ENCODE measurements at regions not wholly inside any gene's neighbourhood (a gene's known extent, or its start where the extent isn't known, plus 50 kb on each side); places are given as distances from the start of the nearest gene placed in this dataset.

DNA sequence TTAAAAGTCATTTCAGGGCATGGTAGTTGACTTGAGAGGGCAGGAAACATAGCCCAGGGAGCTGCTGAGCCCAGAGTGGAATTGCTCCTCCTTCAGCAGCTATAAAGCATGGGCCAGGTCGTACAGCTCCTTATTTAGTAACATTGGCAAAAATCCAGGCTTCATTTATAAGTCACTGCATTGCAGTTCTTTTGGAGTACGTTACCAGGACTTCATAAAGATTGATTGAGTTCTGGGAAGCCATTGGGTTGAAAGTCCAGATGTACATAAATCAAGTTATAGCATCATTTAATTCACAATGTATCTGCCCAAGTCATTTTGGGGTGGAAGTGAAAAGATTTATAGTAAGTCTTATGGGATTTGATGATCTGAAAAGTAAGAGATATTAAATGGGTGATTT is 53.0 kb upstream of the ANKEF1 start:
- no peak for DNase-seq (ENCODE audit: low spot score)

DNA sequence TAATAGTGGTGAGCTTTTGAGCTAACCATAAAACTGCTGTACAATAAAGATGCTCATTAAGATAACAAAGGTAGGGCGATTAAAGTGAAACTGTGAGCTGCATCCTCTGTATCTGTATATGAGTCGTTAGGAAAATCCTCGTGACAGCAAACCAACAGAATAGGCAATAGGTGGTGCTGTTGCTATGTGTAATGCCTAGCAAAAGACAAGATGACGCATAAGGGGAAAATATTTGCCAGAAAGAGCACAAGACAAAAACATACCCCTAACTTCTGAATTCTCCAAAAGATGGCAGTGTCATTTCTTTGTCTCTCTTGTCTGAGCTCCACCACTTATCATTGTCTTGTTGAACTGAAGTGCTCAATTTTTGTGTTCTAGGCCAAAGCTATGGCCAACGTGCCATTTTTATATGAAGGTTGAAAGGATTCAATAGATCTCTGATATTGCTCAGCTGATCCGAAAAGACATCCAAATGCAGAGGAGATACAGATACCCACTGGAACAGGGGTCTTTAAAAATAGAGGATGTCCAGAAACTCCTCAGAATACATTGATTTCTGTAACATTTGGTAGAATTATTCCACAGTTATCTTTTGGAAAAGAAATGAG is 56.3 kb upstream of the ANKEF1 start:
- peak; percentile 69 for DNase-seq (ENCODE audit: low spot score)

DNA sequence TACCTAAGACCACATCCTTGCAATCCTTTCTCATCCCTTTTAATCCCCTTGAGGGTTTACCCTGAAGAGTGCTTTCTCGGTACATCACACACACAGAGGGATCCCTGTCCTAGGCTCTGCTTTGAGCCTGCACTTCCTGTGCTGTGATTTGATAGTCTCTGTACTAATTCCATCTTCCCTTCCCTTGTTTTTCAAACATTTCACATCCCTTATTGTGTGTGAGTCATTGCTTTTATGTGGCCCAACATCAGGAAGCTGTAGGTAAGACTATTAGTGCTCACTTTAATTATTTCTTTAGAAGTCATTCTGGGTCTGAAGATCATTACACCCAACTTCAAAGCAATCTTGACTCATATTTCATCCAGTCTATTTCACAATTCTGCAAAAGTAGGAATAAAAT is 57.2 kb upstream of the ANKEF1 start:
- no peak for DNase-seq (ENCODE audit: low spot score)

DNA sequence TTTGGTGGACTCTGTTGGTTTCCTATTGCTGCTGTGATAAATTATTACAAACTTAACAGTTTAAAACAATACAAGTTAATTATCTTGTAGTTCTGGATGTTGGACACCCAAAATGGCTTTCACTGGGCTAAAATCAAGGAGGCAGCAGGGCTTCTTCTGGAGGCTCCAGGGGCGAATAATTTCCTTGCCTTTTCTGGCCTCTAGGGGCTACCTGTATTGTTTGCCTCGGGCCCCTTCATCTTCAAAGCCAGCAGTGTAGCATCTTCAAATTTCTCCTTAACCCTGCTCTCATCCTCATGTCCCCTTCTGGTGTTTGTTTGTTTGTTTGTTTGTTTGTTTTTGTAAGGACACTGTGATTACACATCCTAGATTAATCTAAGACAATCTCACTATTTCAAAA is 60.5 kb upstream of the ANKEF1 start:
- DNase-seq (ENCODE audit: low spot score) = no peak

DNA sequence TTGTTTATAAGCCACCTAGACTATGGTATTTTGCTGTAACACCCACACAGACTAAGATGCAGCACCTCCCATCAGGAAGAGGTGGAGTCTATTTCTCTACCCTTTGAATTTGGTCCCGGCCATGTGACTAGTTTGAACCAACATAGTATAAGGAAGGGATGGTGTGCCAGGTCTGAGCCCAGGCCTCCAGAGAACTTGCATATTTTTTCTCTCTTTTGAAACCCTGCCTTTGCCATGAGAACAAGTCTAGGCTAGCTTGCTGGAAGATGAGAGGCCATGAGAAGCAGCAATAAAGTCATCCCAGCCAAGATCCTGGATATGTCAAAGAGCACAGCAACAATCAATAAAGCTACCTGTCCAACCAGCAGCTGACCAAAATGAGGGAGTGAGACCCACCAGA is 63.0 kb upstream of the ANKEF1 start:
- DNase-seq (ENCODE audit: low spot score) = no peak

DNA sequence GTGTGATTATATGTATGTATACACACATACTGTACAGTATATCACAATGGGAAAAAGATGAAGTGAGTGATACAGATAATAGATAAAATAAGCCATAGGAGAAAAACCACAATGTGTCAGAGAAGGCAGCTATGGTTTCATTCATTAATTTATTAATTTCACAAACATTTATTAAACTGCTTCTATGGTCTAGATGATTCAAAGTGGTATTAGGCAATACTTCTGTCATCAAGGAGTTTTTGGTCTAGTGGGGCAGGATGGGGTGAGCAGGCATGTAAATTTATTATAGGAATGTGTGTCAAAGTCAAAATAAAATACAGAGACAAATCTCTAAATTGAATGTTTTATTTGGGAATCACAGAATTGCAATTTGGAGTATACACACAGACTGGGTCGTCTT is 65.2 kb upstream of the ANKEF1 start:
- no peak for DNase-seq (ENCODE audit: low spot score)

DNA sequence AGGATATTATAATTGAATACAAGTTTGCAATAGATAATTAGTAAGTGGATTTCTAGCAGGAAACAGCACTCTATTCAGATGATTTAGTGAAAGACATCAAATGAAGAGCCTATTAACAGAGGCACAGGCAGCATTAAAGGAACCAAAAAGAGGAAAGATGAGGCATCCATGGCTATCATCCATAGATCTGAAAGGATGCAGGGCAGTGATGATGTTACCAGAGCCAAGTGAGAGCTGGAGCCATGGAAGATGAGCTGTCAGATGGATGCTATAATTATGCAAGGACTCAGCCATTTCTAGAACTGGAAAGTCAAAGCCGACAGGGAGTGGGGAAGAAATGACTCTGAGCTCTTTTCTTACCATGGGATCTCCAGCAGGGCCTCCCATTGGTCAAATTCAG is 66.8 kb upstream of the ANKEF1 start:
- no peak for DNase-seq (ENCODE audit: low spot score)

DNA sequence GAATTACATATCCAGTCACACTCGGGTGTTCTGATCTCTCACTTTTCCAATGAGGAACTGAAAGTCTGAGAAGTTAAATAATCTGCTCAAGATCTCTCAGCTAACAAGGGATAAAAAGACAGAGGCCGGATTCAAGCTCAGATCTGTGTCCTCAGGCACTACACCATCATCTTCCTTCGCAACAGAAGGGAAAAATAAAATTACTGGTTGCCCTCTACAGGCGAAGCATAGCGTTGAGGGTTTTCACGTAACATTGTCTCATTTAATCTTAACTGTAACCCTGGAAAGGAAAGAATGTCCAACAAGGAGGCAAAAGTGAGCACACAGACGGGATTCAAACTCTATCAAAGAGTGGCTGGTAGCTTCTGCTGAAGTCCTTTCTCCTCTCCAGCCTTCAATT is 67.8 kb upstream of the ANKEF1 start:
- DNase-seq (ENCODE audit: low spot score) = peak; percentile 20

DNA sequence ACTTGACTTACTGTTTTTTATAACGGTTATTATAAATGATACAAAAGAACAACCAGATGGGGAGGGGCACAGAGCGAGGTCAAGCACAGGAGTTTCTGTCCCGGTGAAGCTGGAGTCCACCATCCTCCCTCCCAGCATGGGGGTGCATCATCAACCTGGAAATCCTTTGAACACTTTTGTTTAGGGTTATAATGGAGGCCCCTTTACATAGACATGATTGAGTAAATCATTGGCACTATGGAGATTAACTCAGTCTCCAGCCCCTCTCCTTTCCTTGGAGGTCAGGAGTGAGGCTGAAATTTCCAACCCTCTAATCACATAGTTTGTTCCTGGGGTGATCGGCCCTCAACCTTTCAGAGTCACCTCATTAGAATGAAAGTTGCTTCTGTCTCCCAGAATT is 71.8 kb upstream of the ANKEF1 start:
- DNase-seq (ENCODE audit: low spot score) = no peak

DNA sequence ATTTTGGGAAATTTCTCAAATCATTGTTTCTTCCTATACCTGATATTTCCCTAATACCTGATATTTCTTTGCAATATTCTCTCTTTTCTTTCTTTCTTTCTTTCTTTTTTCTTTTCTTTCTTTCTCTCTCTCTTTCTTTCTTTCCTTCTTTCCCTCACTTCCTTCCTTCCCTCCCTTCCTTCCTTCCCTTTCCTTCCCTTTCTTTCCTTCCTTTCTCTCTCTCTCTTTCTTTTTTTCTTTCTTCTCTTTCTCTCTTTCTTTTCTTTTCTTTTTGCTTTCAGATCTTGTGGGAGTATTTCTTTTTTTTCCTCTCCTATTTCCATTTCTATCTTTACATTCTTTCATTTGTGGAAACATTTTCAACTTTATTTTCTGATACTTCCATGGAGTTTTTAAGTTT is 76.1 kb upstream of the ANKEF1 start:
- DNase-seq (ENCODE audit: low spot score) = no peak

DNA sequence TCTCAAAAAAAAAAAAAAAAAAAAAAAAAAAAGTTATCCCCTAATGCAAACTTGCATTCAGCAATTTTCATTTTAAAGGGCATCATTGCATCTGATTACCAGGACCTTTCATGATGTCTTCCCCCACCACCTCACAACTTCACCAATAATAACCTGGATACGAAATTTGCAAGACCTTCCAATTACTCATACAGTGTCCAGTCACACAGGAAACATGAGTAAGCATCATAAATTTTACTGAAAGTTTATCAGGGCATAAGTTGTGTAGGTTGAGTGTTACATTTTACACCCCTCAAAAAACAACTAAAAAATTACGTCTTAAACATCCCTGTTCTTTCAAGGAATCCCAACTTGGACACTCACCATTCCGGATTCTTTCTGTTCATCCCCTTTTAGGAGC is 79.1 kb upstream of the ANKEF1 start:
- no peak for DNase-seq (ENCODE audit: low spot score)

DNA sequence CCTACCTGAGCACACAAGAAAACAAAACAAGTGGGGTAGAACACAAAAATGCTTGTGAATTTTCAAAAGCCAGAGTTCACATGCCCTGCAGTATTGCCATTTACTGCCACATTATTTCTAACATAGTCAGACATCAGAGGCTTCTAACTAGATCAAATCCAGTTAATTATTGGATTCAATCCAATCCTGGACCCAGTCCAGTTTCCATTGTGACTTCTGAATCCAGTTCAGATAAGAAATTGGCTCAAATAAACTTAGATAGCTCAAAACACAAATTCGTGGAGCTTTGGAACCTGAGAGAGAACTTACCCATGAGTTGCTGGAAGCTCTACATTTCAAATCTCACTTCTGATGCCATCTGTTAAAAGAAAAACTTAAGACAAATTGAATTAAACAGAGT is 85.2 kb upstream of the ANKEF1 start:
- DNase-seq (ENCODE audit: low spot score) = no peak

DNA sequence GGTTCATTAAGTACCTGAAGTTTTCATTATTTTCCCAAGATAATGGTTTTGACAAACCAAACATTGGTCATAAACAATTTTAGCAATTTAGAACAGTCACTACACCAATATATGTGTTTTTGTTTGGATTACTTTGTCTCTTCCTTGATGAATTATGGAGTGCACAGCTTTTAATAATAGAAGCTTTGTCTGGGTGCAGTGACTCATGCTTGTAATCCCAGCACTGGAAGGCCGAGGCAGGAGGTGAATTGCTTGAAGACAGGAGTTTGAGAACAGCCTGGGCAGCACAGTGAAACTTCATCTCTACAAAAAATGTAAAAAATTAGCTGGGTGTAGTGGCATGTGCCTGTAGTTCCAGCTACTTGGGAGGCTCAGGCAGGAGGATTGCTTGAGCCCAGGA is 89.4 kb upstream of the ANKEF1 start:
- DNase-seq (ENCODE audit: low spot score) = no peak

DNA sequence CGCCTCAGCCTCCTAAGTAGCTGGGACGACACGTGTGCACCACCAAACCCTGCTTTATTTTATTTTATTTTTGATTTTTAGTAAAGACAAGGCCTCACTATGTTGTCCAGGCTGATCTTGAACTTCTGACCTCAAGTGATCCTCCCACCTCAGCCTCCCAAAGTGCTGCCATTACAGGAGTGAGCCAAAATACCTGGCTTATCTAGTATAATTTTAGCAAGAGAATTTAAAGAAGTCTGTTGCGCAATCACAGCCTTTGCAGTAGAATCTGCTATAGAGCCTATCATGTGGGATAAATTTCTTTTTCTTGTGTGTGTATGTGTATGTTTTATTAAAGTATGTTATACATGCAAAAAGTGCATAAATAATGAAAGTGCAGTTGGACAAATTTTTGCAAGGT is 92.1 kb upstream of the ANKEF1 start:
- DNase-seq (ENCODE audit: low spot score) = no peak

DNA sequence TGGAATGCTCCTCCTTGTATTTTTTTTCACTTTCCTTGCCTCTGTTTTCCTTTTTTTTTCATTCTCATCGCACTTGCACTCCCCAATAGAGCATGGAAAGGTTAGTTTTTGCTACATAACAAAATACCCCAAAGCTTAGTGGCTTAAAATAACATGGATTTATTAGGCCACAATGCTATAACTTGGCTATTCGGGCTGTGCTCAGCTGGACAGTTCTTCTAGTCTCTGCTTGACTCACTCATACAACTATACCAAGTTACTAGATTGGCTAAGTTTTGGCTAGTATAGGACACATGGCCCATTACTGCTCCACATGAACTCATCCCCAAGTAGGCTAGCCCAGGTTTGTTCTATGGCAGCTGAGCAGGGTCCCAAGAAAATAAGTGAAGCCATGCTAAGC is 94.5 kb upstream of the ANKEF1 start:
- no peak for DNase-seq (ENCODE audit: low spot score)

DNA sequence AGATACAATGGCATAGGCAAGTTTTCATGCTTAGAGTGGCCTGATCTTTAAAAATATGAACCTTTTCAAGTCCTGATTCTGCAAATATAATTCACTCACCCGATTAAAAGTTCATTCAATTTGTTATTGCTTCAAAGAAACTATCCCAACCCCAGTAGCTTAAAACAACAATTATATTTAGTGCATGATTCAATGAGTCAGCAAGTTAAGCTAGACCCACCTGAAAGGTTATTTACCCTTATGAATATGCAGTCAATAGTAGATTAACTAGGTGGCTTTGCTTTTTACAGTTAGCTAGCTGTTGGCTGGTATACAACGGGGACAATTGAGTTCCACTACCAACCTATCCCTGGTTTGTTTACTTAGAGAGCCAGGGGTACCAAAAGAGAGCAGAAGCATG is 95.6 kb upstream of the ANKEF1 start:
- no peak for DNase-seq (ENCODE audit: low spot score)

DNA sequence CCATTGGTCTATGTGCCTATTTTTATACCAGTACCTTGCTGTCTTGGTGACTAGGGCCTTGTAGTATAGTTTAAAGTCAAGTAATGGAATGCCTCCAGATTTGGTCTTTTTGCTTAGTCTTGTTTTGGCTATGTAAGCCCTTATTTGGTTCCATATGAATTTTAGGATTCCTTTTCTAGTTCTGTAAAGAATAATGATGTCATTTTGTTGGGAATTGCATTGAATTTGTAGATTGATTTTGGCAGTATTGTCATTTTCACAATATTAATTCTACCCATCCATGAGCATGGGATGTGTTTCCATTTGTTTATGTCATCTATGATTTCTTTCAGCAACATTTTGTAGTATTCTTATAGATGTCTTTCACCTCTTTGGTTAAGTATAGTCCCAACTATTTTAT is 96.4 kb upstream of the PAK5 start:
- DNase-seq (ENCODE audit: low spot score) = no peak

DNA sequence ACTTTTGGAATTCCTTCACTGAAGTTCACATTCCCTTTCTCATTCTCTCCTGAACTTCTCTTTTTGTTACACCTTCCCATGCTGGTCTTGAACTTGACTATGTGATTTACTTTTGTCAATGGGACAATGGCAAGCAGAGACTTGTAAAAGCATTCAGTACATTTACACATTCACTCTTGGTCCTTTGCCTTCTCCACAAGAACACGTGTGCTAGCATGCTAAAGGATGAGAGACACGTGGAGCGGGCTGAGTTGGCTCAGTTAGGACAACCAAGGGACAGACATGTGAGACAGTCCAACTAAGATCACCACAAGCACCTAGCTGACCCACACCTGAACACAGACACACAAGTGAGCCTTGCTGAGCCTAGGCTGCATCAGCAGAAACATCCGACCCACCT is 91.3 kb upstream of the PAK5 start:
- no peak for DNase-seq (ENCODE audit: low spot score)

DNA sequence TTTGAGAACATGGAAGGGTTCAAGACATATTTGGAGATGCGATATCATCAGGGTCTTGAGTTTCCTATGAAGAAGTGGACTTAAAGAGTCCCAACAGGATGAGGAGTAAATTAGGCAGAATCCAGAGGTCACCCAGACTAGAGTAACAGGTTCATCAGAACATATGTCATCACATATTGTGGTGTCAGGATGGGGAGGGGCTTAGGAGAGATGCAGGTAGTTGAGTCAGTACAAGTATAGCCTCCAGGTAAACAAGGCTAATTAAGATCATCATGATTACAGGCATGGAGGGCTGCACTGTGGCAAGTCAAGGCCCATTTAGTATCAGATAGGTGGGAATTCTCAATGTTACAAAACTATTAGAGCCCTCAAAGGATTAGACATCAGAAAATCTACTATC is 90.1 kb upstream of the PAK5 start:
- DNase-seq (ENCODE audit: low spot score) = no peak

DNA sequence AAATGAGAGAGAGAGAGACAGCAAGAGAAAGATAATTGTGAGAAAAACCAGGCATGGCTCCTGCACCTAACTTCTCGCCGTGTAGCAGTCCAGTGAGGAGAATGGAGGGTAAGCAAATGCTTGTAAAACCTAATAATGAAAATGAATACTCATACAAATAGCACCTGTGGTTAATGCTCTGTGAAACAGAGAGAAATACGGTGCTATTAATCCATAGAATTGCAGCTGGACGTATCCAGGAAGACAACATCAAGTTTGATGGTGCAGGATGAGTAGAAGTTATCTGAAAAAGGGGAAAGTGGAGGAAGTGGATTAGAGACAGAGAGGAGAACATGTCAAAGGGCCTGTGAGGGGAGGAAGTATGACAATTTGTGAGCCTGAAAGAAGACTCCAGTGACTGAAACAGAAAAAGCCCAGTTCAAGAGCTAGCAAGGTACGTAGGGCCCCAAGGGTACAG is 89.4 kb upstream of the PAK5 start:
- DNase-seq (ENCODE audit: low spot score) = no peak

DNA sequence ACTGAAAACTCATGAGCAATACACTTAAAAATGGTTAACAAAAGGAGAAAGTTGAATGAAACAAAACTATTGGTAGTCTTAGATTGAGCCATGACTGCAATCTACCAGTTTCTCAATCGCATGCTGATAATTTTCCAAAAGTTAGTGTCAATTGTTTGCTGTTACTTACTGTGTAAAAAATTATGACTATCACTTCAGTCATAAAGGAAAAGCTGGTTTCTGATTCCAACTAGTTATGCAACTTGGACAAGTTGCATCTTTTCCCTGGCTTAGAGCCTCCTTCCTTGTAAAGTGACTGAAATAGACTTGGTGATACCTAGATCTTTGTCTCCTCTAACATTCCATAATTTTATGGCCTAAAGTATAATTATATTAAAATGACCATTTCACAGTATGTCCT is 88.3 kb upstream of the PAK5 start:
- no peak for DNase-seq (ENCODE audit: low spot score)

DNA sequence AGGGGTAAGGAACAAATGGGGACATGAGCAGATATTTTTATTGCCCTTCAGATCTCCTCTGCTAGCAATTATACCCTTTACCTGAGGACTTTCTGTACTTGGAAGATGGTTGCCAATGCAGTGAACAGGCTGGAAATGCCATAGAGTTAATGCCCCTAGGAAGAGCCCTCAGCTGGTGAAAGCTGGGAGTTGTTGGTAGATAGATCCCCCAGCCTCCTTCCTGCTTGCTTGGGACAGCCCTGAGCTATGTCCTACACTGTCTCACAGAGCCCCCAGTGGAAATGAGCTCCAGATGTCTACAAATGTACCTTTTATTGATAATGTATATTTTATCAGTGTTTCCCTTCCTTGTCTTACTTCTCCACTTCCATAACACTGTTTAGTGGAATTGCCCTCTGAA is 87.6 kb upstream of the PAK5 start:
- no peak for DNase-seq (ENCODE audit: low spot score)

DNA sequence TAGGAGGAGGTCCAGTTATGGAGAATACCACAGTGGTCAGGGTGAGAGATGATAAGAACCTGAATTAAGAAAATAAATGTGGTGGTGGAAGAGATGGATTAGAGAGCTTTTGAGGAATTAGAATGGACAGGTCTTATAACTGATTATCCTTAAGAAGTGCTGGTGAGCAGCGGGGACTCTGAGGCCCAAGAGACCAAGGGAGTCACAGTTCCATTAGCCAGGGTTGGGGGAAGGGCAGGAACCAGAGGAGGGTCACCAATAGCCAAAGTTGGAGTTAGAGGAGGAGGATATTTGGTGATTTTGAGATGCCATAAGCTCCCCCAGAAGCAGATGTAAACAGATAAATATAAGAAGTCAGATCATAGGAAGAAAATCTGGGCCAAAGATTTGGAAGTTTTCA is 87.1 kb upstream of the PAK5 start:
- DNase-seq (ENCODE audit: low spot score) = no peak

DNA sequence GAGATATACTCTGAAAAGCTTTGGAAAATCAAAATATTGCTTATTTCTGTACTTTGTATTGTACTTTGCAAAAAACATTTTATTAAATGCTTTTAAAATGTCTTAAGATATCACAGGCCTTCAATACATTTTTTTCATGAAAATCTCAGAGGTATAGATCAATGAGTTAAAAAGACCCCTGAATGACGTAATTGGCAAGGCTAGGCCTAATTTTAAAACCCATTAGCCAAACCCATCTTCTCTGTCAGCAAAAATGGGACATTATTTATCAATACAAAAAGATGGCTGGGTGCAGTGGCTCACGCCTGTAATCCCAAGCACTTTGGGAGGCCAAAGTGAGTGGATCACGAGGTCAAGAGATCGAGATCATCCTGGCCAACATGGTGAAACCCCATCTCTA is 84.8 kb upstream of the PAK5 start:
- no peak for DNase-seq (ENCODE audit: low spot score)

DNA sequence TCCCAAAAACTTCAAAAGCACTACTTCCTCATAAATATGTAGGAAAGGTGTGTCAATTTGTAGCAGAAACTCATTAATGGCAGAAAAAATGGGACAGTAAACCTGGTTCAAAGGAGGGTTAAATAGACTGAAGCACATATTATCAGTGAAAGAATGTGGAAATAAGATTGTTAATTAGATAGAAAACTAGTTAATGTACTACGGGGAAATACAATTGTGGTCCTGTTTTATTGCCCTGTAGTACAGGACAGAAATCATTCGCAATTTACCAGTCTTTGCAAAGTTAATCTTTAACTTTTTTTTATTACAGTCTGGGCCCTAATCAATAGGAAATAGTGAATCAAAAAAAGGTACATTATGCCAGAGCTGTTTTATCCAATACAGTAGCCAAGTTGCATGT is 82.0 kb upstream of the PAK5 start:
- DNase-seq (ENCODE audit: low spot score) = no peak

All from AG08396 (cell line).